Endothelial cell of umbilical vein (primary cell): ENCODE measurements at regions not wholly inside any gene's neighbourhood (a gene's known extent, or its start where the extent isn't known, plus 50 kb on each side); places are given as distances from the start of the nearest gene placed in this dataset.

Experiments used
- BruUV-seq: library from RNA; stranded (reverse); fragments of 400-500 nt; replicated peaks from 2 replicates; lab custom pipeline; 2021; lab: Mats Ljungman, UMichigan
- CTCF ChIA-PET: fragments of 300-600, 350-600 bp; sonication (Branson Sonifier 250); formaldehyde crosslinking; loops from one replicate; lab custom pipeline; 2021; ENCODE audit warnings: antibody characterized with exemption, inconsistent platforms; lab: Charles Lee
- POLR2A ChIA-PET: fragments of 300-600, 350-600 bp; sonication (Branson Sonifier 250); formaldehyde crosslinking; loops from one replicate; lab custom pipeline; 2021; ENCODE audit warnings: antibody characterized with exemption, inconsistent platforms; lab: Charles Lee
- DNase-seq: peaks from one replicate; pipeline ENCODE4 v3.0.0-alpha.2; 2011; ENCODE audit warnings: low read depth, low spot score
- FAIRE-seq: peaks from 2 replicates; lab custom pipeline; 2011; peaks lifted over from hg19 to GRCh38; lab: Jason Lieb, UNC
- H2AFZ ChIP-seq: 2 replicates; pipeline ENCODE4 v1.6.0; 2012; ENCODE audit warnings: low read depth, low read length, control low read depth, inconsistent platforms
- H3K27ac ChIP-seq: 2 replicates; pipeline ENCODE4 v1.5.1; 2011; ENCODE audit warnings: low read depth, mild to moderate bottlenecking, control low read depth, low read length, moderate library complexity; ENCODE audit not compliant: insufficient read depth
- H3K27me3 ChIP-seq, 2 experiments: 2 replicates each; pipeline versions ENCODE4 v1.6.0 to v1.6.1; 2011; ENCODE audit warnings: low read length in 2 of 2, mixed read lengths in 1 of 2; ENCODE audit not compliant: control insufficient read depth in 2 of 2, insufficient read depth in 2 of 2
- H3K36me3 ChIP-seq, 2 experiments: 2 replicates in 1 of 2; 3 replicates in 1 of 2; pipeline ENCODE4 v1.5.1; 2011; ENCODE audit warnings: low read length in 2 of 2, mild to moderate bottlenecking in 1 of 2, moderate library complexity in 1 of 2; ENCODE audit not compliant: control insufficient read depth in 2 of 2, insufficient read depth in 2 of 2; ENCODE audit errors: extremely low read depth in 1 of 2
- H3K4me1 ChIP-seq: 3 replicates; pipeline ENCODE4 v1.5.1; 2011; ENCODE audit warnings: mild to moderate bottlenecking, low read length; ENCODE audit not compliant: control insufficient read depth, insufficient read depth; ENCODE audit errors: extremely low read depth
- H3K4me2 ChIP-seq: 2 replicates; pipeline ENCODE4 v1.6.1; 2011; ENCODE audit warnings: low read length, control low read depth, mixed read lengths; ENCODE audit not compliant: insufficient read depth
- H3K4me3 ChIP-seq, 3 experiments: fragments of 200-600 bp in 1 of 3; sonication (generic), shearing (Covaris generic) in 1 of 3; replicated peaks in 1 of 3; 2 replicates each; pipeline ENCODE4 v1.5.1; 2011 to 2016; ENCODE audit warnings: control low read depth in 3 of 3, low read length in 3 of 3, mild to moderate bottlenecking in 2 of 3, inconsistent platforms in 1 of 3, low read depth in 1 of 3, moderate library complexity in 1 of 3; ENCODE audit not compliant: insufficient read depth in 1 of 3
- H3K79me2 ChIP-seq: 2 replicates; pipeline ENCODE4 v1.6.0; 2012; ENCODE audit warnings: low read length, inconsistent platforms; ENCODE audit not compliant: control insufficient read depth, insufficient read depth
- H3K9ac ChIP-seq: replicated peaks from 2 replicates; pipeline ENCODE3; 2011; ENCODE audit warnings: low read length, control low read depth; ENCODE audit not compliant: insufficient read depth; ENCODE audit errors: extremely low read depth
- H3K9me1 ChIP-seq: replicated peaks from 3 replicates; pipeline ENCODE4 v1.6.0; 2011; ENCODE audit warnings: mild to moderate bottlenecking, low read length; ENCODE audit not compliant: control insufficient read depth, insufficient read depth; ENCODE audit errors: extremely low read depth
- H3K9me3 ChIP-seq: replicated peaks from 2 replicates; pipeline ENCODE4 v1.5.1; 2012; ENCODE audit warnings: low read length, inconsistent platforms; ENCODE audit not compliant: control insufficient read depth, insufficient read depth
- H4K20me1 ChIP-seq: replicated peaks from 2 replicates; pipeline ENCODE3; 2011; ENCODE audit warnings: mild to moderate bottlenecking, low read length; ENCODE audit not compliant: control insufficient read depth, insufficient read depth; ENCODE audit errors: extremely low read depth
- EZH2 ChIP-seq: IDR thresholded peaks from 2 replicates; pipeline ENCODE4 v1.6.1; 2012; ENCODE audit warnings: borderline replicate concordance, low read depth, mild to moderate bottlenecking, moderate library complexity, low read length, inconsistent platforms; ENCODE audit not compliant: severe bottlenecking
- FOS ChIP-seq: IDR thresholded peaks from 2 replicates; pipeline ENCODE4 v1.6.1; 2011; ENCODE audit warnings: mild to moderate bottlenecking, low read length, moderate library complexity, borderline replicate concordance; ENCODE audit not compliant: insufficient read depth
- GATA2 ChIP-seq: IDR thresholded peaks from 2 replicates; pipeline ENCODE4 v1.7.0; 2011; ENCODE audit warnings: low read depth, mild to moderate bottlenecking, moderate library complexity, mixed read lengths, low read length; ENCODE audit not compliant: insufficient read length, insufficient read depth
- JUN ChIP-seq: IDR thresholded peaks from 2 replicates; pipeline ENCODE4 v1.6.1; 2011; ENCODE audit warnings: borderline replicate concordance, low read depth; ENCODE audit not compliant: insufficient read length, insufficient read depth
- MYC ChIP-seq: IDR thresholded peaks from one replicate; pipeline ENCODE4 v1.6.1; 2011; ENCODE audit warnings: mild to moderate bottlenecking, low read depth, low read length
- POLR2A ChIP-seq: IDR thresholded peaks from 2 replicates; pipeline ENCODE4 v1.6.1; 2012; ENCODE audit warnings: low read depth, mild to moderate bottlenecking, control low read depth, low read length
- POLR2AphosphoS5 ChIP-seq: IDR thresholded peaks from 2 replicates; pipeline ENCODE4 v1.6.1; 2012; ENCODE audit warnings: low read depth, mild to moderate bottlenecking, control low read depth, low read length, moderate library complexity; ENCODE audit not compliant: insufficient read depth
- dilution Hi-C: fragments of 300-500 bp; cut with MboI; formaldehyde crosslinking; loops from one replicate; pipeline ENCODE4 v1.15.0; 2019; ENCODE audit warnings: low sequenced_read_pairs; ENCODE audit not compliant: extremely low pct_ligation_motif_present
- intact Hi-C: fragments of 100-400 bp; cut with micrococcal nuclease; formaldehyde crosslinking; loops from one replicate; pipeline ENCODE4 v1.10.0; 2022
- TF ChIP-seq, protein P1 (sequence below), 2 donors: IDR thresholded peaks; 1 replicate in 1 of 2; 2 replicates in 1 of 2; pipeline ENCODE4 v1.5.1; 2011; ENCODE audit warnings: low read length in 2 of 2, mild to moderate bottlenecking in 2 of 2, moderate library complexity in 2 of 2, control low read depth in 1 of 2, inconsistent platforms in 1 of 2, low read depth in 1 of 2; ENCODE audit not compliant: insufficient read depth in 1 of 2; ENCODE audit errors: extremely low read depth in 1 of 2
- TF ChIP-seq, protein P2 (sequence below): IDR thresholded peaks from 2 replicates; pipeline ENCODE4 v1.6.1; 2011; ENCODE audit not compliant: insufficient read depth, insufficient read length

DNA sequence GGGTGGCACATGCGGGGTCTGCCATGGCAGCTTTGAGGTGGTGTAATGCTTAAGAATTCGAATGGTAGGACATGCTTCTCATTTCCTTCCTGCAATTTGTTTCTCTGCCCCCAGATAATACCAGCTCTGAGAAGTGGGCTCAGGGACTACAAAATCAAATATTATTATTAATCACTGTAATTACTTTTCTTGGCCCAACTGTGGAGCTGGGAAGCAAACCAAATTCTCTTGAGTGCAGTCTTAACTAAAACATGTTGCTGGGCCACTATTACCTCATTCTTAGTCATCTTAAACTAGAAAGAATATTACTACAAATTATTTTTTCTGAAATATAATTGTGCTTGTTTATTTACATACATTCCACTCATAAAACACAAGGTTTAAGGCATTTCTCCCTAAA lies 566.7 kb upstream of the NRP1 start:
- intact Hi-C loops (no loop called here), dilution Hi-C loops (no loop called here)
- no peaks in the 10 kb centered on the region for H4K20me1 ChIP-seq
- no peaks in the 10 kb centered on the region for H3K36me3 ChIP-seq
- no peaks in the 10 kb centered on the region for H3K9me1 ChIP-seq
- peak overlapping the region; percentile 35 for H3K4me2 ChIP-seq
- ChIA-PET CTCF (interaction anchor here (0.7 kb wide), 1 partner anchor 759 kb away, joined by 3 read pairs; no protein-coding TSS in a partner anchor), POLR2A (no interaction called here)
- H3K27me3 ChIP-seq, result no peaks in the 10 kb centered on the region
- peak overlapping the region; percentile 67 for H2AFZ ChIP-seq
- no peak for FAIRE-seq
- no peaks in the 10 kb centered on the region for H3K9me3 ChIP-seq
- no TSS peak for BruUV-seq
- peak; percentile 61 for DNase-seq
- TF ChIP-seq, protein P1, sequence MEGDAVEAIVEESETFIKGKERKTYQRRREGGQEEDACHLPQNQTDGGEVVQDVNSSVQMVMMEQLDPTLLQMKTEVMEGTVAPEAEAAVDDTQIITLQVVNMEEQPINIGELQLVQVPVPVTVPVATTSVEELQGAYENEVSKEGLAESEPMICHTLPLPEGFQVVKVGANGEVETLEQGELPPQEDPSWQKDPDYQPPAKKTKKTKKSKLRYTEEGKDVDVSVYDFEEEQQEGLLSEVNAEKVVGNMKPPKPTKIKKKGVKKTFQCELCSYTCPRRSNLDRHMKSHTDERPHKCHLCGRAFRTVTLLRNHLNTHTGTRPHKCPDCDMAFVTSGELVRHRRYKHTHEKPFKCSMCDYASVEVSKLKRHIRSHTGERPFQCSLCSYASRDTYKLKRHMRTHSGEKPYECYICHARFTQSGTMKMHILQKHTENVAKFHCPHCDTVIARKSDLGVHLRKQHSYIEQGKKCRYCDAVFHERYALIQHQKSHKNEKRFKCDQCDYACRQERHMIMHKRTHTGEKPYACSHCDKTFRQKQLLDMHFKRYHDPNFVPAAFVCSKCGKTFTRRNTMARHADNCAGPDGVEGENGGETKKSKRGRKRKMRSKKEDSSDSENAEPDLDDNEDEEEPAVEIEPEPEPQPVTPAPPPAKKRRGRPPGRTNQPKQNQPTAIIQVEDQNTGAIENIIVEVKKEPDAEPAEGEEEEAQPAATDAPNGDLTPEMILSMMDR (IDR thresholded peaks at IDR 0.05; ENCODE audit: extremely low read depth in 1 of 2, insufficient read depth in 1 of 2, low read depth in 1 of 2, low read length in 2 of 2), result no peak
- TF ChIP-seq FOS (no peak), GATA2 (no peak), MYC (no peak), EZH2 (no peak), JUN (no peak), POLR2A (no peak), POLR2AphosphoS5 (no peak)
- TF ChIP-seq, protein P2, sequence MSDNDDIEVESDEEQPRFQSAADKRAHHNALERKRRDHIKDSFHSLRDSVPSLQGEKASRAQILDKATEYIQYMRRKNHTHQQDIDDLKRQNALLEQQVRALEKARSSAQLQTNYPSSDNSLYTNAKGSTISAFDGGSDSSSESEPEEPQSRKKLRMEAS, result no peak
- peaks cover 12% of the 10 kb centered on the region for H3K4me1 ChIP-seq
- H3K79me2 ChIP-seq, result no peaks in the 10 kb centered on the region
- no peak overlapping the region for H3K4me3 ChIP-seq
- no peak overlapping the region for H3K9ac ChIP-seq
- peak overlapping the region; percentile 35 for H3K27ac ChIP-seq
